Left renal pelvis (tissue), 4 donors: ENCODE measurements at regions not wholly inside any gene's neighbourhood (a gene's known extent, or its start where the extent isn't known, plus 50 kb on each side); places are given as distances from the start of the nearest gene placed in this dataset.

ENCODE experiments used
- DNase-seq, 4 donors: peaks; one replicate each; pipeline ENCODE4 v3.0.0-alpha.2; 2013; ENCODE audit warnings: low read depth in 4 of 4, low spot score in 3 of 4

- DNase-seq: no peak
These were observed 110.4 kb upstream of the RFLNA start for GRCh38 chr12:124184456-124184855.

GRCh38 chr12:124185971-124186686 lies 108.8 kb upstream of the RFLNA start:
- DNase-seq: no peak

GRCh38 chr12:124188084-124188483 lies 106.8 kb upstream of the RFLNA start:
- no peak for DNase-seq

GRCh38 chr12:124188561-124189405 lies 106.1 kb upstream of the RFLNA start:
- DNase-seq: no peak

- no peak for DNase-seq
These were observed 104.4 kb upstream of the RFLNA start for GRCh38 chr12:124190312-124191023.

- no peak for DNase-seq
These were observed 103.9 kb upstream of the RFLNA start for GRCh38 chr12:124191024-124191359.

- no peak for DNase-seq
These were observed 102.9 kb upstream of the RFLNA start for GRCh38 chr12:124191966-124192365.

- no peak for DNase-seq
These were observed 100.5 kb upstream of the RFLNA start for GRCh38 chr12:124194264-124194892.

GRCh38 chr12:124194893-124195566 lies 99.9 kb upstream of the RFLNA start:
- no peak for DNase-seq

GRCh38 chr12:124195567-124195942 lies 99.3 kb upstream of the RFLNA start:
- DNase-seq: no peak

GRCh38 chr12:124196236-124196635 lies 98.7 kb upstream of the RFLNA start:
- no peak for DNase-seq

GRCh38 chr12:124201248-124201647 lies 93.6 kb upstream of the RFLNA start:
- no peak for DNase-seq

- no peak for DNase-seq
These were observed 91.7 kb upstream of the RFLNA start for GRCh38 chr12:124203176-124203575.

GRCh38 chr12:124205405-124205804 lies 89.5 kb upstream of the RFLNA start:
- DNase-seq: no peak

GRCh38 chr12:124207049-124207448 lies 87.8 kb upstream of the RFLNA start:
- no peak for DNase-seq

- no peak for DNase-seq
These were observed 87.3 kb upstream of the RFLNA start for GRCh38 chr12:124207617-124208016.

GRCh38 chr12:124208489-124208888 lies 86.4 kb upstream of the RFLNA start:
- DNase-seq: no peak

GRCh38 chr12:124210991-124211577 lies 83.8 kb upstream of the RFLNA start:
- DNase-seq: no peak

- DNase-seq: no peak
These were observed 83.1 kb upstream of the RFLNA start for GRCh38 chr12:124211753-124212152.

- no peak for DNase-seq
These were observed 81.1 kb upstream of the RFLNA start for GRCh38 chr12:124213666-124214347.
